Sigmoid colon (tissue), 6 donors: ENCODE measurements at regions not wholly inside any gene's neighbourhood (a gene's known extent, or its start where the extent isn't known, plus 50 kb on each side); places are given as distances from the start of the nearest gene placed in this dataset.
"Not testable (repeated sequence)": the region's sequence is repeated elsewhere in the genome, so short reads cannot be mapped to it uniquely, and the experiment has no call there.

ENCODE experiments used
- DNase-seq: peaks from one replicate; pipeline ENCODE4 v3.0.0-alpha.2; 2019
- H3K27ac ChIP-seq, 4 donors: fragments of 200-600 bp; sonication (generic); one replicate each; pipeline ENCODE4 v1.5.1; 2016 to 2019; ENCODE audit warnings: mild to moderate bottlenecking in 1 of 4
- H3K27me3 ChIP-seq, 3 donors: fragments of 200-600 bp; sonication (generic); one replicate each; pipeline ENCODE4 v1.5.1; 2019; ENCODE audit warnings: mild to moderate bottlenecking in 1 of 3
- H3K36me3 ChIP-seq, 4 donors: fragments of 200-600 bp; sonication (generic); one replicate each; pipeline ENCODE4 v1.5.1; 2016 to 2019
- H3K4me1 ChIP-seq, 4 donors: fragments of 200-600 bp; sonication (generic); one replicate each; pipeline ENCODE4 v1.5.1; 2017 to 2019
- H3K4me3 ChIP-seq, 4 donors: fragments of 200-600 bp; sonication (generic); one replicate each; pipeline ENCODE4 v1.5.1; 2017 to 2019; ENCODE audit warnings: mild to moderate bottlenecking in 2 of 4, moderate library complexity in 1 of 4
- H3K9me3 ChIP-seq, 4 donors: fragments of 200-600 bp in 3 of 4; sonication (generic) in 3 of 4; one replicate each; pipeline versions ENCODE4 v1.5.1 to v1.6.1; 2013 to 2019
- EP300 ChIP-seq, 4 donors: sonication (generic); formaldehyde crosslinking; IDR thresholded peaks; one replicate each; pipeline ENCODE4 v1.6.1; 2017; ENCODE audit warnings: antibody characterized with exemption in 4 of 4
- POLR2A ChIP-seq, 2 donors: fragments of 450-650 bp; IDR thresholded peaks; one replicate each; pipeline ENCODE4 v1.6.1; 2016; ENCODE audit warnings: antibody characterized with exemption in 2 of 2, mild to moderate bottlenecking in 2 of 2, moderate library complexity in 2 of 2
- POLR2AphosphoS5 ChIP-seq, 4 donors: sonication (generic); formaldehyde crosslinking; IDR thresholded peaks; one replicate each; pipeline ENCODE4 v1.6.1; 2017; ENCODE audit warnings: antibody characterized with exemption in 4 of 4
- WGBS, 2 donors: extraction: QIAGEN DNeasy Blood & Tissue Kit; methylation state at CpG; one replicate each; pipeline ENCODE4 v1.1.7; 2013; 5-methylcytosine and 5-hydroxymethylcytosine counted together
- intact Hi-C: fragments of 100-400 bp; cut with DNase I; formaldehyde crosslinking; loops from one replicate; pipeline ENCODE4 v1.15.1; 2023
- TF ChIP-seq, protein P1 (sequence below), 4 experiments: fragments of 450-650 bp in 3 of 4; fragments of 200-600 bp in 1 of 4; IDR thresholded peaks; one replicate each; pipeline ENCODE4 v1.5.1; 2016 to 2019; ENCODE audit warnings: antibody characterized with exemption in 4 of 4, mild to moderate bottlenecking in 3 of 4, moderate library complexity in 2 of 4
- donor health status: healthy with polysubstance abuse.
- donor health status: healthy.

DNA sequence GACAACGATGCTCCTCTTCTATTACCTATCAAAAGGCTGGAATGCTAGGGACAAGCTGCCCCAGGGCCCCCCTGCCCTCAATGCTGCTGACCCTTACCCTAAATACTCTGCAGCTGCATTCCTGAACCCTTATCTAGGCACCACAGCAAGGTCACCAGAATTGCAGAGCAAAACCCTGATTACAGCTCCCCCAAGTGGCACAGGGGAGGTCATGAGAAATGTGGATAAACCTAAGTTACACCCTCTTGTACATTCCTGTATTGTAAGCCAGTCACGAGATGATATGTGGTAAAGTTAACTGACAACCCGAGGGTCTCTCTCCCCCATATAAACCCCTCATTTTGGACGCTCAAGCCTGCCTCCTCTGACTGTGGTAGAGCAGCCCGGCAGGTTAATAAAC, 411.8 kb upstream of the STXBP6 start:
- intact Hi-C loops: no loop called here
- Histone ChIP-seq H3K27ac (no peak overlapping the region), H3K4me3 (no peak overlapping the region), H3K9me3 (no peaks in the 10 kb centered on the region), H3K27me3 (no peaks in the 10 kb centered on the region), H3K36me3 (no peaks in the 10 kb centered on the region), H3K4me1 (peaks cover 0 to 6% (median 0%) of the 10 kb centered on the region in 4 donors)
- DNase-seq: no peak
- 68 to 79% methylated on average over 5 of the region's 5 CpGs for WGBS, 2 donors
- TF ChIP-seq POLR2AphosphoS5 (IDR thresholded peaks at IDR 0.05) (no peak), POLR2A (IDR thresholded peaks at IDR 0.05) (no peak), EP300 (IDR thresholded peaks at IDR 0.05) (no peak)
- TF ChIP-seq, protein P1, sequence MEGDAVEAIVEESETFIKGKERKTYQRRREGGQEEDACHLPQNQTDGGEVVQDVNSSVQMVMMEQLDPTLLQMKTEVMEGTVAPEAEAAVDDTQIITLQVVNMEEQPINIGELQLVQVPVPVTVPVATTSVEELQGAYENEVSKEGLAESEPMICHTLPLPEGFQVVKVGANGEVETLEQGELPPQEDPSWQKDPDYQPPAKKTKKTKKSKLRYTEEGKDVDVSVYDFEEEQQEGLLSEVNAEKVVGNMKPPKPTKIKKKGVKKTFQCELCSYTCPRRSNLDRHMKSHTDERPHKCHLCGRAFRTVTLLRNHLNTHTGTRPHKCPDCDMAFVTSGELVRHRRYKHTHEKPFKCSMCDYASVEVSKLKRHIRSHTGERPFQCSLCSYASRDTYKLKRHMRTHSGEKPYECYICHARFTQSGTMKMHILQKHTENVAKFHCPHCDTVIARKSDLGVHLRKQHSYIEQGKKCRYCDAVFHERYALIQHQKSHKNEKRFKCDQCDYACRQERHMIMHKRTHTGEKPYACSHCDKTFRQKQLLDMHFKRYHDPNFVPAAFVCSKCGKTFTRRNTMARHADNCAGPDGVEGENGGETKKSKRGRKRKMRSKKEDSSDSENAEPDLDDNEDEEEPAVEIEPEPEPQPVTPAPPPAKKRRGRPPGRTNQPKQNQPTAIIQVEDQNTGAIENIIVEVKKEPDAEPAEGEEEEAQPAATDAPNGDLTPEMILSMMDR (IDR thresholded peaks at IDR 0.05): no peak

DNA sequence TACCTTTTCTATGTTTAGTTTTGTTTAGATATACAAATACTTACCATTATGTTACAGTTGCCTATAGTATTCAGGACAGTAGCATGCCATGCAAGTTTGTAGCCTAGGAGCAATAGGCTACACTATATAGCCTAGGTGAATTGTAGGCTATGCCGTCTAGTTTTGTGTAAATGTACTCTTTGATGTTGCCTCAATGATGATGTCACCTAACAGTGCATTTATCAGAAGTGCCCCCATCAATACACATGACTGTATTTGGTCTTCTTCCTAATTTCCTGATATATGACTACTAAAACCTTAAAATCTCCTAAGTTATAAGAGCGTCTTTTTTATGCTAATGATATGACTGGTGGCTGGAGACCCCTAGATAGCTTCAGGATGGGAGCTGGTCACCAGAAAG, 394.4 kb upstream of the STXBP6 start:
- H3K27me3 ChIP-seq: no peaks in the 10 kb centered on the region
- no peak overlapping the region for H3K4me3 ChIP-seq
- 82 to 84% methylated on average over 2 of the region's 2 CpGs for WGBS, 2 donors
- H3K36me3 ChIP-seq: no peaks in the 10 kb centered on the region
- no peak for DNase-seq
- H3K27ac ChIP-seq: no peak overlapping the region
- intact Hi-C loops: no loop called here
- no peaks in the 10 kb centered on the region for H3K4me1 ChIP-seq
- H3K9me3 ChIP-seq: no peaks in the 10 kb centered on the region
- TF ChIP-seq POLR2A (IDR thresholded peaks at IDR 0.05) (no peak), EP300 (IDR thresholded peaks at IDR 0.05) (no peak), POLR2AphosphoS5 (IDR thresholded peaks at IDR 0.05) (no peak)
- TF ChIP-seq, protein P1 (IDR thresholded peaks at IDR 0.05): no peak

DNA sequence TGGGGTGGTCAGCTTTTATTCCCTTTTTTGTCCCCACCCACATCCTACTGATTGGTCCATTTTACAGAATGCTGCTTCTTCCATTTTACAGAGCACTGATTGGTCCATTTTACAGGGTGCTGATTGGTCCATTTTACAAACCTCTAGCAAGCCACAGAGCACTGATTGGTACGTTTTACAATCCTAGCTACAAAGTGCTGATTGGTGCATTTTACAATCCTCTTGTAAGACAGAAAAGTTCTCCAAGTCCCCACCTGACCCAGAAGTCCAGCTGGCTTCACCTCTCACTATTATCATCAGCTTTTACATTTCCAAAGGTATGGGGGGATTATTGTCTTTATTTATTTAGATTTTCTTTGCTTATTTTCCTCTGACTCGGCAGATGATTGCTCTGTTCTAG, 390.4 kb upstream of the STXBP6 start:
- WGBS, 2 donors: 80 to 86% methylated on average over 2 of the region's 2 CpGs
- H3K4me3 ChIP-seq, H3K4me1 ChIP-seq, H3K36me3 ChIP-seq, H3K9me3 ChIP-seq, H3K27ac ChIP-seq, intact Hi-C loops, H3K27me3 ChIP-seq, DNase-seq: not testable (repeated sequence)

- no peaks in the 10 kb centered on the region for H3K27me3 ChIP-seq
- H3K4me1 ChIP-seq: no peaks in the 10 kb centered on the region
- H3K27ac ChIP-seq: no peak overlapping the region
- H3K4me3 ChIP-seq: no peak overlapping the region
- no peaks in the 10 kb centered on the region for H3K9me3 ChIP-seq
- DNase-seq: no peak
- H3K36me3 ChIP-seq: no peaks in the 10 kb centered on the region
- TF ChIP-seq POLR2AphosphoS5 (IDR thresholded peaks at IDR 0.05): no peak
- TF ChIP-seq EP300 (IDR thresholded peaks at IDR 0.05): no peak
- TF ChIP-seq, protein P1 (IDR thresholded peaks at IDR 0.05): no peak
- TF ChIP-seq POLR2A (IDR thresholded peaks at IDR 0.05): no peak
- intact Hi-C loops: no loop called here
These were observed 387.0 kb upstream of the STXBP6 start for GRCh38 chr14:25436906-25437305.

GRCh38 chr14:25436288-25436875, 386.4 kb upstream of the STXBP6 start:
- H3K4me3 ChIP-seq: no peak overlapping the region
- no peaks in the 10 kb centered on the region for H3K9me3 ChIP-seq
- WGBS, 2 donors: 66 to 83% methylated on average over 2 of the region's 2 CpGs
- no peak overlapping the region for H3K27ac ChIP-seq
- no peaks in the 10 kb centered on the region for H3K4me1 ChIP-seq
- no peaks in the 10 kb centered on the region for H3K36me3 ChIP-seq
- no peak for TF ChIP-seq POLR2A (IDR thresholded peaks at IDR 0.05)
- TF ChIP-seq EP300 (IDR thresholded peaks at IDR 0.05): no peak
- no peak for DNase-seq
- H3K27me3 ChIP-seq: no peaks in the 10 kb centered on the region
- intact Hi-C loops: no loop called here
